GM18909 (cell line): ENCODE measurements at regions not wholly inside any gene's neighbourhood (a gene's known extent, or its start where the extent isn't known, plus 50 kb on each side); places are given as distances from the start of the nearest gene placed in this dataset.
"Not testable (repeated sequence)": the region's sequence is repeated elsewhere in the genome, so short reads cannot be mapped to it uniquely, and the experiment has no call there.

ENCODE experiments used
- ATAC-seq: cut with Tn5 transposase; IDR thresholded peaks from one replicate; pipeline ENCODE4 v1.9.1; 2021; ENCODE audit warnings: mild to moderate bottlenecking; ENCODE audit not compliant: unreplicated experiment, poor library complexity

DNA sequence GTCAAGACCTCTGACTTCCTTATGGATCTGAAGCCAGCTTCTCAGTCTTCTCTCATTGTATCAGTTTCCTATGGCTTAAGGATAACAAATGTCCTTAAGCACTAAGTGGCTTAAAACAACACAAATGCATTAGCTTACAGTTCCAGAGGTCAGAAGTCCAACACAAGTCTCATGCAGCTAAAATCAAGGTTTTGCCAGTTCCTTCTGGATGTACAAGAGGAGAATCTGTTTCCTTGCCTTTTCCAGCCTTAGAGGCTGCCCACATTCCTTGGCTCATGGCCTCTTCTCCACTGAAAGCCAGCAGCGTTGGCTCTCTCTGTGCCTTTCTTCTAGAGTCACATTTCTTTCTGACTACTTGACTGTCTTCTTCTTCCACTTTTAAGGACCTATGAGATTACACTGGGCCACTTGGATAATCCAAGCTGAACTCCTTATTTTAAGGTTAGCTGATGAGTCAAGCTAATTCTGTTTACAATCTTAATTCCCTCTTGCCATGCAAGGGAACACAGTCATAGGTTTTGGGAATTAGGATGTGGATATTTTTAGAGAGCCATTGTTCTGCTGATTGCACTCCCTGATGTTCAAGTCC is 179.0 kb downstream of the BCAS1 start:
- no peak for ATAC-seq

DNA sequence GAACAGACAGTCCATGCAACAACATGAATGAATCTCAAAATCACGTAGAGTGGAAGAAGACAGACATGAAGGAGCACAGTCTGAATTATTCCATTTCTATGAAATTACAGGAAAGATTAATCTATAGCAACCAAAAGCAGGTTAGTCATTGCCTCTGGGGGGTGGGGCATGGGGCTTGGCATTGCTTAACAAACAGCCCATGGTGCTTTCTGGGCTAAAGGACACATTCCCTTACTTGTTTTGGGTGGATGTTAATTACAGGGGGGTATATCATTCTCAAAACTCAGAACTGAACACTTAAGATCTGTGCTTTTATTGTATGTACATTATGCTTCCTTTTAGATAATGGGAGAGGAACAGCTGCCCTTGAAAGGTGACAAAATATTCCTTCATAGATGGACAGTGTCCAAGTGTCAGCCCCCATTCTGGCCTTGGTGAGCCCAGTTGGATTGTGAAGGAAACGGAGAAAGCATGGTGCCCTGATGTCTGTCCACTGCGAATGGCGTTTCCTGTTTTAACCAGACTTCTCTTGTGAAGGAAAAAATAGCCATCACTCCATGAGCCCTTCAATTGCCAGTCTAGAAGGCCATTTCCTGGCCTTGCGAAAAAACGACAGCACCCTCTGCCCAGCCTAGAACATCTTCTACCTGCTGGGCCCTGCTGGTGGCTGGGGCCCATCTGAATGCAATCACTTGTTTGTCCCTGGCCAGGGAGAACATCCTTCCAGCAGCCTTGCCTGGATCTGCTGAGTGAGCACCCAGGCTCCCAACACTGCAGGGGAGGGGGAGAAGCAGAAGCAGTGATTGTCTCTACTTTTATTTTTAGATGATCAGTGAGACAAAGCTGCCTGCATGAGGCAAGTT is 179.7 kb downstream of the BCAS1 start:
- ATAC-seq = no peak

DNA sequence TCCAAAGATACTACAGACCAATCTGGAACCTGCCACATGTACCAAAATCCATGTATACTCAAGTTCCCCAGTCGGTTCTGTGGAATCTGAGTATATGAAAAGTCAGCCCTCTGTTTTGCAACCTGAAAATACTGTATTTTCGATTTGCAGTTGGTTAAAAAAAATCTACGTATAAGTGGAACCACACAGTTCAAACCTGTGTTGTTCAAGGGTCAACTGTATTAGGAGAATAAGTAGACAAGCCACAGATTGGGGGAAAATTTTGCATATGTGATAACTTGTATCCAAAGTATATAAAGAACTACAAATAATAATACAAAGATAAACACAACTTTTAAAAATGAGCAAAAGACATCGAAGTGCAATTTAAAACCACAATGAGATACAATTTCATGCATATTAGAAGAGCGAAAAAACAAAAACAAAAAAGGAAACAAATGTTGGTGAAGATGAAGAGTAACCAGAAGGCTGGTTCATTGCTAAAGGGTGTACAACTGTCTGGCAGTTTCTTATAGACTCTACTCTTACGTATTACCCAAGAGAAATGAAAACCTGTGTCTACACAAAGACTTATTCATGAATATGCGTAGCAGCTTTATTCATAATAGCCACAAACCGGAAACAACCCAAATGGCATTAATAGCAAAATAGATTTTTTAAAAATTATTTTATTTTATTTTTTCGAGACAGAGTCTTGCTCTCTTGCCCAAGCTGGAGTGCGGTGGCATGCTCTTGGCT is 180.8 kb downstream of the BCAS1 start:
- ATAC-seq = no peak

DNA sequence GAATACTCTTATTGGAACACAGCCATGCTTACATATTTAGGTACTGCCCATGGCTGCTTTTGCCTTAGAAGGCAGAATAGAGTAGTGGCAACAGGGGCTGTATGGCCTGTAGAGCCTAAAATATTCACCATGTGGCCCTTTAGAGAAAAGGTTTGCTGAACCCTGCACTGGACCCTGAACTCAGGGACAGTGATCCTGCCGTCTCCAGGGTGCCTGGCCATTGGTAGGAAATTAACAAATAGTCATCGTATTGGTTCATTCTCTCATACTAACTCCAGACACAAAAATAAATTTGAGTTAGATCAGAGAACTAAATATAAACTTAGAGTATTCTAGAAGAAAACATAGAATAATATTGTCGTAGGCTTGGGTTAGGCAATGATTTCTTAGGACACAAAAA is 181.4 kb downstream of the BCAS1 start:
- ATAC-seq = no peak

DNA sequence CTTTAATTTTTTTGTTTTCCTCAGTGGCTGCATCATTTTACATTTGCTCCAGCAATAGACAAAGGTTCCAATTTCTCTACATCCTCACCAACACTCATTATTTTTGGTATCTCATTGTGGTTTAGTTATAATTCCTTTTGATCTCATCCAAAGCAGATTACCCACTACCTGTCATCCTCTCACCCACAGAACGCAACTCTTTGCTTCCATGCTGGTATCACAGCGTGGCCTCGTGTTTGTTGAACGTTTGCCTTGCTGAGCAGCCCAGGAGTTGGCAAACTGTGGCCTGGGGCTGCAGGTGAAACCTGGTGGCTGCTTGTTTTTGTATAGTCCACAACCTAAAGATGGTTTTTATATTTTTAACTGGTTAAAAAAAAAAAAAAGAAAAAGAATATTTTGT is 181.9 kb downstream of the BCAS1 start:
- ATAC-seq = no peak

- no peak for ATAC-seq
Measured at GRCh38 chr20:53887973-53888372, 182.4 kb downstream of the BCAS1 start.

DNA sequence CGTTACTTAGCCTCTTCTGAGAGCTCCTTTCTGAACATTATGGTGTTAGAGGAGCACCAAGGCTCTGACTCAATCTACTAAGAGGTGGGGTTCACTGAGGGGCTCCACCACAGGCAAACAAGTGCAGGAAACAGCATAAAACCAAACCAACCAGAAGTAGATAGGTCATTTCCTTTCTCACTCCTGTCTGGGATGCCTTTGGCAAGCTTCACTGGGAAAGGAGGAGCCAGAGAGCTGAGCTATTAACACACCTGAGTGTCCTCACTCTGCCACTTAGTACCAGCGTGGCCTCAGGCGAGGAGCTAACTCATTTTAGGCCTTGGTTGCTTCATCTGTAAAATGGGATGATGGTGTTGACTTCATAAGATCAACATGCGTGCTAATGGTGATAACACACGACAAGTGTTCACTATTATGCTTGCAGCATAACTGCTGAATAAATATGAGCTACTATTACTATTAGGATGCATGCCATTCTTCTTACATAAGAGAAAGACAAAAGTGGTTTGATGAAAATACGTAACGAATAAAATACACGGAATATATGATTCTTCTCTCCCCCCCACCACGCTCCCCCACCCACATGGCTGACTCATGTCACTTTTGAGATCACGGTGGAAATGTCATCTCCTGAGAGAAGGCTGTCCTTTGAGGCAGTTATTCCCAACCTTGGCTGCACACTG is 185.4 kb downstream of the BCAS1 start:
- no peak for ATAC-seq

GRCh38 chr20:53883098-53883911 is 187.1 kb downstream of the BCAS1 start:
- no peak for ATAC-seq

- not testable (repeated sequence) for ATAC-seq
Measured at GRCh38 chr20:53882438-53882986, 187.9 kb downstream of the BCAS1 start.

DNA sequence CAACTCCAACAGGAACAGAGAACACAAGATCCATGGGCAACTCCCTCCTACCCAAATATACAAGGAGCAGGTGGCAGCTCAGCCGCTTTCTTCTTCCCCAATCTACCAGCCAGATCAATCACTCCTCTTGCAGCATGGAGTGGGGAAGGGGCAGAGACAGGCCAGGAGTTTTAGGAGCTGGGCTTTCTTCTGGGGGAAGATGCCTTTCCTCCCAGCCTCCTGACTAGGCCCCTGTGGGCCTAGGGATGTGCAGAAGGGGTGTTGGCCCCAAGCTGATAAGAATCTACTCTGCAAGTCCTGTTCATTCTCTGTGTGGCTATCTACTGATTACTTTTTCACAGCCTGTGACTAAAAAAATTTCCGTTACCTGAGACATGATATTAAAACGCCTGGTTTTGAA is 189.0 kb downstream of the BCAS1 start:
- ATAC-seq = no peak

- ATAC-seq = no peak
Measured at GRCh38 chr20:53880108-53880641, 190.2 kb downstream of the BCAS1 start.

- ATAC-seq = no peak
Measured at GRCh38 chr20:53879048-53879684, 191.2 kb downstream of the BCAS1 start.

GRCh38 chr20:53878262-53879047 is 191.9 kb downstream of the BCAS1 start:
- no peak for ATAC-seq

DNA sequence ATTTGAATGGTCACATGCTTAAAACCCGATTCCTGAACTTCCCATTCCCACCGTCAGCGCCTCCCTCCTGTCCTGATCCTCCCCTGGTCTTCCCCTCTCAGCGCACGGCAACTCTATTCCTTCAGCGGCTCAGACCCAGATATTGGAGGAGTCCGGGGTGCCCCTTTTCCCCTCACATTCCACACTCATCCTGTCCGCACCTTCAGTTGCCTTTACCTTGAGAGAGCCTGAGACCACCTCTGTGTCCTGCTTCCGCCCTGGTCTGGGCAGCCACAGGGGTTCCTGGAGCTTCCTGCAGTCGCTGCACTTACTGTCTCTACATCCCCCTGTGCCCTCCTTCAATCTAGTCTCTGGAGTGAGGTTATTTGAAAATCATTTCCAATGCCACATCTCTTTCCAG is 193.4 kb downstream of the BCAS1 start:
- no peak for ATAC-seq

DNA sequence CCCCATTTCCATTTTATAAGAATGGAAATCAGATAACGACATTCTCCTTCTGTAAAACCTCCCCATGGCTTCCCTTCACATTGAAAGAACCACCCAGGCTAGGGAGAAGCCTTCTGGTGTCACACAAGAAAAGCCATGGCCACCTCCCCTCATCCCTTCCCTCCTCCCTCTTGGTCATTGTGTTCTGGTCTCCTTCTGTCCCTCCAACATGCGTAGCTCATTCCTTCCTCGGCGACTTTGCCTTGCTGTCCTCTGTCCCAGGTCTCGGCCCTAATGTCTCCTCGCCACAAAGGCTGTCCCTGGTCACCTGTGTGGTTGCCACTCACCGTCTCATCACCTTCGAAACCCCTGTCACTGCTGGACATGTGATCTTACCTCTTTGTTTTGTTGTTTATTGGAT is 193.9 kb downstream of the BCAS1 start:
- ATAC-seq = no peak

- ATAC-seq = no peak
Measured at GRCh38 chr20:53875452-53875851, 194.9 kb downstream of the BCAS1 start.

- no peak for ATAC-seq
Measured at GRCh38 chr20:53874706-53875105, 195.7 kb downstream of the BCAS1 start.

DNA sequence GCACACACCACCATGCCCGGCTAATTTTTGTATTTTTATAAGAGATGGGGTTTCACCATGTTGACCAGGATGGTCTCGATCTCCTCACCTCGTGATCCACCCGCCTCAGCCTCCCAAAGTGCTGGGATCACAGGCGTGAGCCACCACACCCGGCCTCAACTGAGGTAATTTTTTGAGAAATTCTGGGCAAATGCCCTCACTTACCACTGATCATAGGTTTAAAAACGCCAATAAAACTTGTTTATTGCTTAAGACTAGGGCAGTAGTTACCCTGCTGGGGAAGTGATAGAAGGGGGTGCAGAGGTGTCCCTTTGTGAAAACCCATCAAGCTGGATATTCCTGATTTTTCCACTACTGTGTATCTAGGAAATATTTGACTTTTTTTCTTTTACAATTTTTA is 196.3 kb downstream of the BCAS1 start:
- ATAC-seq = no peak
